ENCODE measurements at regions not wholly inside any gene's neighbourhood (a gene's known extent, or its start where the extent isn't known, plus 50 kb on each side); places are given as distances from the start of the nearest gene placed in this dataset.

- H3K9ac ChIP-seq (ENCODE audit: low read length): no peak overlapping the region
- H3K79me2 ChIP-seq (ENCODE audit: low read length): no peaks in the 10 kb centered on the region
- no peaks in the 10 kb centered on the region for H3K9me2 ChIP-seq (replicated peaks; ENCODE audit: low read length)
- H3K4me3 ChIP-seq (ENCODE audit: low read length): no peak overlapping the region
- H3K4me1 ChIP-seq (ENCODE audit: insufficient read depth, low read length): no peaks in the 10 kb centered on the region
- no peak overlapping the region for H3K4me2 ChIP-seq (ENCODE audit: low read length)
- BruUV-seq (replicated peaks): no TSS peak
- no peaks in the 10 kb centered on the region for H3K36me3 ChIP-seq (ENCODE audit: low read depth, low read length)
- peaks cover 27% of the 10 kb centered on the region for H3K27me3 ChIP-seq (ENCODE audit: low read length)
- no peak overlapping the region for H3K27ac ChIP-seq (ENCODE audit: low read length)
- H3F3A ChIP-seq (ENCODE audit: low read length, unreplicated experiment): no peaks in the 10 kb centered on the region
- 0 out of 2 replicates have a peak, but pooled peaks cover 4% of the 10 kb centered on the region for H3K9me3 ChIP-seq (ENCODE audit: low read length)
- POLR2A ChIA-PET (ENCODE audit: unreplicated experiment): no interaction called here
- no peak for TF ChIP-seq EZH2phosphoT487 (IDR thresholded peaks at IDR 0.05; ENCODE audit: borderline replicate concordance, low read length)
- no peak for TF ChIP-seq EZH2 (IDR thresholded peaks at IDR 0.05; ENCODE audit: low read length, unreplicated experiment)
- TF ChIP-seq CTCF (conservative IDR thresholded peaks at IDR 0.05; ENCODE audit: low read depth, low read length): no peak
- DNase-seq (no peak), ATAC-seq (no peak)
- intact Hi-C loops (cut with micrococcal nuclease): no loop called here
- H4K20me1 ChIP-seq (ENCODE audit: low read length): no peaks in the 10 kb centered on the region
- CTCF ChIA-PET: no interaction called here
- no peak overlapping the region for H2AFZ ChIP-seq (ENCODE audit: low read length)
Measured at GRCh38 chr2:129767346-129768035, 212.0 kb upstream of the RAB6C start.

GRCh38 chr2:129768036-129768386 lies 211.5 kb upstream of the RAB6C start:
- Histone ChIP-seq H3K9ac (ENCODE audit: low read length) (no peak overlapping the region), H3K4me2 (ENCODE audit: low read length) (no peak overlapping the region), H3K79me2 (ENCODE audit: low read length) (no peaks in the 10 kb centered on the region), H2AFZ (ENCODE audit: low read length) (no peak overlapping the region), H3F3A (ENCODE audit: low read length, unreplicated experiment) (no peaks in the 10 kb centered on the region), H3K4me3 (ENCODE audit: low read length) (no peak overlapping the region), H3K27me3 (ENCODE audit: low read length) (peaks cover 27% of the 10 kb centered on the region), H3K9me2 (replicated peaks; ENCODE audit: low read length) (no peaks in the 10 kb centered on the region), H3K36me3 (ENCODE audit: low read depth, low read length) (no peaks in the 10 kb centered on the region), H3K4me1 (ENCODE audit: insufficient read depth, low read length) (no peaks in the 10 kb centered on the region), H3K9me3 (ENCODE audit: low read length) (0 out of 2 replicates have a peak, but pooled peaks cover 4% of the 10 kb centered on the region), H3K27ac (ENCODE audit: low read length) (no peak overlapping the region), H4K20me1 (ENCODE audit: low read length) (no peaks in the 10 kb centered on the region)
- ATAC-seq: no peak
- TF ChIP-seq EZH2 (IDR thresholded peaks at IDR 0.05; ENCODE audit: low read length, unreplicated experiment) (no peak), EZH2phosphoT487 (IDR thresholded peaks at IDR 0.05; ENCODE audit: borderline replicate concordance, low read length) (no peak), CTCF (conservative IDR thresholded peaks at IDR 0.05; ENCODE audit: low read depth, low read length) (no peak)
- intact Hi-C loops (cut with micrococcal nuclease): no loop called here
- CTCF ChIA-PET: no interaction called here
- POLR2A ChIA-PET (ENCODE audit: unreplicated experiment): no interaction called here
- BruUV-seq (replicated peaks): no TSS peak
- DNase-seq: no peak

GRCh38 chr2:129768485-129769184 lies 210.8 kb upstream of the RAB6C start:
- no peak for ATAC-seq
- no peaks in the 10 kb centered on the region for H3K79me2 ChIP-seq (ENCODE audit: low read length)
- intact Hi-C loops (cut with micrococcal nuclease): no loop called here
- H4K20me1 ChIP-seq (ENCODE audit: low read length): no peaks in the 10 kb centered on the region
- H3K36me3 ChIP-seq (ENCODE audit: low read depth, low read length): no peaks in the 10 kb centered on the region
- no peaks in the 10 kb centered on the region for H3K4me1 ChIP-seq (ENCODE audit: insufficient read depth, low read length)
- no TSS peak for BruUV-seq (replicated peaks)
- H3K27me3 ChIP-seq (ENCODE audit: low read length): peaks cover 27% of the 10 kb centered on the region
- TF ChIP-seq CTCF (conservative IDR thresholded peaks at IDR 0.05; ENCODE audit: low read depth, low read length): no peak
- TF ChIP-seq EZH2phosphoT487 (IDR thresholded peaks at IDR 0.05; ENCODE audit: borderline replicate concordance, low read length): no peak
- no peak for TF ChIP-seq EZH2 (IDR thresholded peaks at IDR 0.05; ENCODE audit: low read length, unreplicated experiment)
- POLR2A ChIA-PET (ENCODE audit: unreplicated experiment): no interaction called here
- 0 out of 2 replicates have a peak, but pooled peaks cover 4% of the 10 kb centered on the region for H3K9me3 ChIP-seq (ENCODE audit: low read length)
- H3K4me2 ChIP-seq (ENCODE audit: low read length): no peak overlapping the region
- no peak for DNase-seq
- no peaks in the 10 kb centered on the region for H3F3A ChIP-seq (ENCODE audit: low read length, unreplicated experiment)
- no peak overlapping the region for H3K27ac ChIP-seq (ENCODE audit: low read length)
- no peak overlapping the region for H3K9ac ChIP-seq (ENCODE audit: low read length)
- CTCF ChIA-PET: no interaction called here
- no peaks in the 10 kb centered on the region for H3K9me2 ChIP-seq (replicated peaks; ENCODE audit: low read length)
- H3K4me3 ChIP-seq (ENCODE audit: low read length): no peak overlapping the region
- H2AFZ ChIP-seq (ENCODE audit: low read length): no peak overlapping the region
